Adrenal gland (tissue), 9 donors: ENCODE measurements at regions not wholly inside any gene's neighbourhood (a gene's known extent, or its start where the extent isn't known, plus 50 kb on each side); places are given as distances from the start of the nearest gene placed in this dataset.

Source experiments
- DNase-seq, 7 donors: peaks; one replicate each; pipeline ENCODE4 v3.0.0-alpha.2; 2019 to 2020
- H3K27ac ChIP-seq, 5 donors: fragments of 200-600 bp; sonication (generic) in 4 of 5; 1 replicate in 3 of 5; 2 replicates in 2 of 5; pipeline versions ENCODE4 v1.5.1 to v1.8.0; 2016 to 2020; ENCODE audit warnings: mild to moderate bottlenecking in 1 of 5
- H3K27me3 ChIP-seq: fragments of 200-600 bp; 2 replicates; pipeline ENCODE4 v1.8.0; 2021
- H3K36me3 ChIP-seq, 2 donors: fragments of 200-600 bp; replicated peaks in 1 of 2; 1 replicate in 1 of 2; 2 replicates in 1 of 2; pipeline versions ENCODE4 v1.5.1 to v1.8.0; 2018 to 2022
- H3K4me1 ChIP-seq, 2 donors: fragments of 200-600 bp; replicated peaks in 1 of 2; 1 replicate in 1 of 2; 2 replicates in 1 of 2; pipeline versions ENCODE4 v1.5.1 to v1.8.0; 2018 to 2021
- H3K4me3 ChIP-seq, 4 donors: fragments of 200-600 bp; sonication (generic) in 3 of 4; one replicate each; pipeline ENCODE4 v1.5.1; 2016 to 2018
- H3K9me3 ChIP-seq, 3 donors: fragments of 200-600 bp; sonication (generic) in 1 of 3; replicated peaks in 1 of 3; 1 replicate in 2 of 3; 2 replicates in 1 of 3; pipeline versions ENCODE4 v1.5.1 to v1.8.0; 2016 to 2021
- CTCF ChIP-seq, 6 experiments: fragments of 450-650 bp in 4 of 6; fragments of 200-600 bp in 2 of 6; sonication (generic) in 1 of 6; IDR thresholded peaks; 1 replicate in 5 of 6; 2 replicates in 1 of 6; pipeline versions ENCODE4 v1.5.1 to v1.8.0; 2016 to 2021; ENCODE audit warnings: antibody characterized with exemption in 6 of 6, mild to moderate bottlenecking in 2 of 6, moderate library complexity in 1 of 6
- POLR2A ChIP-seq, 2 donors: fragments of 450-650 bp; IDR thresholded peaks; one replicate each; pipeline ENCODE4 v1.6.1; 2017; ENCODE audit warnings: antibody characterized with exemption in 2 of 2, mild to moderate bottlenecking in 2 of 2, moderate library complexity in 1 of 2
- WGBS, 4 donors: extraction: QIAGEN DNeasy Blood & Tissue Kit in 2 of 4; methylation state at CpG; one replicate each; pipeline versions ENCODE4 v1.1.5 to v1.1.7; 2013 to 2017; 5-methylcytosine and 5-hydroxymethylcytosine counted together
- intact Hi-C, 2 donors: fragments of 100-400 bp; cut with DNase I; formaldehyde crosslinking; loops; one replicate each; pipeline versions ENCODE4 v1.14.1 to v1.15.0; 2022 to 2023
- donor health status: healthy with polysubstance abuse.
- donor health status: Bipolar disorder and iron deficiency.
- donor health status: DM: yes; HTN: yes; CAD: no.
- donor health status: DM: no; HTN: no; CAD: no.
- donor health status: DM: no; HTN: no; CAD: no.

- no peaks in the 10 kb centered on the region for H3K4me1 ChIP-seq
- no peaks in the 10 kb centered on the region for H3K9me3 ChIP-seq
- H3K4me3 ChIP-seq, result no peak overlapping the region
- TF ChIP-seq CTCF (IDR thresholded peaks at IDR 0.05), result no peak
- no peak for TF ChIP-seq POLR2A (IDR thresholded peaks at IDR 0.05)
- H3K36me3 ChIP-seq, result no peaks in the 10 kb centered on the region
- intact Hi-C loops, result no loop called here
- no peaks in the 10 kb centered on the region for H3K27me3 ChIP-seq
- no peak for DNase-seq
- H3K27ac ChIP-seq, result no peak overlapping the region
- WGBS, 4 donors, result 70 to 83% (median 75%) methylated on average over 2 of the region's 2 CpGs
Observed at GRCh38 chr12:90575995-90576394, 379.0 kb downstream of the CCER1 start.

- 70 to 89% (median 84%) methylated on average over 2 of the region's 2 CpGs for WGBS, 4 donors
- no peaks in the 10 kb centered on the region for H3K27me3 ChIP-seq
- no peaks in the 10 kb centered on the region for H3K4me1 ChIP-seq
- no peak for TF ChIP-seq CTCF (IDR thresholded peaks at IDR 0.05)
- TF ChIP-seq POLR2A (IDR thresholded peaks at IDR 0.05), result no peak
- no peak overlapping the region for H3K4me3 ChIP-seq
- no peaks in the 10 kb centered on the region for H3K36me3 ChIP-seq
- DNase-seq, result no peak
- H3K27ac ChIP-seq, result no peak overlapping the region
- H3K9me3 ChIP-seq, result no peaks in the 10 kb centered on the region
- intact Hi-C loops, result no loop called here
Observed at GRCh38 chr12:90574676-90575075, 380.3 kb downstream of the CCER1 start.

GRCh38 chr12:90572778-90573177 lies 382.2 kb downstream of the CCER1 start:
- Histone ChIP-seq H3K27ac (no peak overlapping the region), H3K4me1 (no peaks in the 10 kb centered on the region), H3K36me3 (no peaks in the 10 kb centered on the region), H3K27me3 (no peaks in the 10 kb centered on the region), H3K4me3 (no peak overlapping the region), H3K9me3 (no peaks in the 10 kb centered on the region)
- no peak for DNase-seq
- 0 to 47% (median 23%) methylated on average over 1 of the region's 1 CpG for WGBS, 4 donors
- TF ChIP-seq CTCF (IDR thresholded peaks at IDR 0.05) (no peak), POLR2A (IDR thresholded peaks at IDR 0.05) (no peak)
- intact Hi-C loops, result no loop called here

GRCh38 chr12:90569685-90570084 lies 385.3 kb downstream of the CCER1 start:
- TF ChIP-seq POLR2A (IDR thresholded peaks at IDR 0.05) (no peak), CTCF (IDR thresholded peaks at IDR 0.05) (no peak)
- intact Hi-C loops, result no loop called here
- 64 to 79% (median 71%) methylated on average over 1 of the region's 1 CpG for WGBS, 4 donors
- Histone ChIP-seq H3K4me1 (no peaks in the 10 kb centered on the region), H3K4me3 (no peak overlapping the region), H3K27me3 (no peaks in the 10 kb centered on the region), H3K36me3 (no peaks in the 10 kb centered on the region), H3K9me3 (no peaks in the 10 kb centered on the region), H3K27ac (no peak overlapping the region)
- DNase-seq, result no peak
